ENCODE measurements at regions not wholly inside any gene's neighbourhood (a gene's known extent, or its start where the extent isn't known, plus 50 kb on each side); places are given as distances from the start of the nearest gene placed in this dataset.

- Histone ChIP-seq H3K4me3 (no peak overlapping the region), H3K9me3 (replicated peaks) (no peaks in the 10 kb centered on the region), H3K27me3 (ENCODE audit: low read depth) (no peaks in the 10 kb centered on the region), H3K27ac (replicated peaks) (no peak overlapping the region), H3K36me3 (no peaks in the 10 kb centered on the region), H3K4me1 (no peaks in the 10 kb centered on the region)
- TF ChIP-seq CTCF (IDR thresholded peaks at IDR 0.05; ENCODE audit: borderline replicate concordance) = peak; percentile 25
- intact Hi-C loops (cut with micrococcal nuclease) = no loop called here
- no peak for DNase-seq
Observed at GRCh38 chrX:16282209-16282608, 114.9 kb downstream of the MAGEB17 start.

- Histone ChIP-seq H3K4me1 (no peaks in the 10 kb centered on the region), H3K27ac (replicated peaks) (no peak overlapping the region), H3K9me3 (replicated peaks) (no peaks in the 10 kb centered on the region), H3K27me3 (ENCODE audit: low read depth) (no peaks in the 10 kb centered on the region), H3K4me3 (no peak overlapping the region), H3K36me3 (no peaks in the 10 kb centered on the region)
- DNase-seq = no peak
- intact Hi-C loops (cut with micrococcal nuclease) = no loop called here
- TF ChIP-seq CTCF (IDR thresholded peaks at IDR 0.05; ENCODE audit: borderline replicate concordance) = no peak
Observed at GRCh38 chrX:16284842-16285241, 117.6 kb downstream of the MAGEB17 start.

- H3K4me1 ChIP-seq = no peaks in the 10 kb centered on the region
- intact Hi-C loops (cut with micrococcal nuclease) = no loop called here
- TF ChIP-seq CTCF (IDR thresholded peaks at IDR 0.05; ENCODE audit: borderline replicate concordance) = no peak
- no peak for DNase-seq
- no peak overlapping the region for H3K27ac ChIP-seq (replicated peaks)
- no peaks in the 10 kb centered on the region for H3K27me3 ChIP-seq (ENCODE audit: low read depth)
- H3K4me3 ChIP-seq = no peak overlapping the region
- H3K9me3 ChIP-seq (replicated peaks) = no peaks in the 10 kb centered on the region
- no peaks in the 10 kb centered on the region for H3K36me3 ChIP-seq
Observed at GRCh38 chrX:16290997-16291396, 123.7 kb downstream of the MAGEB17 start.

- no peak overlapping the region for H3K27ac ChIP-seq (replicated peaks)
- intact Hi-C loops (cut with micrococcal nuclease) = no loop called here
- no peaks in the 10 kb centered on the region for H3K9me3 ChIP-seq (replicated peaks)
- no peak for DNase-seq
- TF ChIP-seq CTCF (IDR thresholded peaks at IDR 0.05; ENCODE audit: borderline replicate concordance) = no peak
- H3K36me3 ChIP-seq = no peaks in the 10 kb centered on the region
- H3K27me3 ChIP-seq (ENCODE audit: low read depth) = no peaks in the 10 kb centered on the region
- no peak overlapping the region for H3K4me3 ChIP-seq
- H3K4me1 ChIP-seq = no peaks in the 10 kb centered on the region
Observed at GRCh38 chrX:16300831-16301230, 133.6 kb downstream of the MAGEB17 start.

GRCh38 chrX:16304751-16305150, 137.5 kb downstream of the MAGEB17 start:
- Histone ChIP-seq H3K36me3 (no peaks in the 10 kb centered on the region), H3K4me1 (no peaks in the 10 kb centered on the region), H3K27me3 (ENCODE audit: low read depth) (no peaks in the 10 kb centered on the region), H3K4me3 (no peak overlapping the region), H3K27ac (replicated peaks) (no peak overlapping the region), H3K9me3 (replicated peaks) (no peaks in the 10 kb centered on the region)
- no peak for TF ChIP-seq CTCF (IDR thresholded peaks at IDR 0.05; ENCODE audit: borderline replicate concordance)
- DNase-seq = no peak
- intact Hi-C loops (cut with micrococcal nuclease) = no loop called here

- no peak overlapping the region for H3K27ac ChIP-seq (replicated peaks)
- no peak for TF ChIP-seq CTCF (IDR thresholded peaks at IDR 0.05; ENCODE audit: borderline replicate concordance)
- intact Hi-C loops (cut with micrococcal nuclease) = no loop called here
- no peak for DNase-seq
- no peak overlapping the region for H3K4me3 ChIP-seq
- no peaks in the 10 kb centered on the region for H3K36me3 ChIP-seq
- H3K27me3 ChIP-seq (ENCODE audit: low read depth) = no peaks in the 10 kb centered on the region
- no peaks in the 10 kb centered on the region for H3K9me3 ChIP-seq (replicated peaks)
- H3K4me1 ChIP-seq = no peaks in the 10 kb centered on the region
Observed at GRCh38 chrX:16305187-16305586, 137.9 kb downstream of the MAGEB17 start.
